Tibial artery (tissue), 4 donors: ENCODE measurements at regions not wholly inside any gene's neighbourhood (a gene's known extent, or its start where the extent isn't known, plus 50 kb on each side); places are given as distances from the start of the nearest gene placed in this dataset.

ENCODE experiments used
- DNase-seq, 2 donors: peaks; one replicate each; pipeline ENCODE4 v3.0.0-alpha.2; 2019
- H3K27ac ChIP-seq, 2 donors: fragments of 200-600 bp; sonication (generic) in 1 of 2; 1 replicate in 1 of 2; 2 replicates in 1 of 2; pipeline ENCODE4 v1.5.1; 2018 to 2019; ENCODE audit warnings: mild to moderate bottlenecking in 1 of 2
- H3K27me3 ChIP-seq, 2 donors: fragments of 200-600 bp; sonication (generic) in 1 of 2; one replicate each; pipeline versions ENCODE4 v1.5.1 to v1.6.0; 2016 to 2019
- H3K36me3 ChIP-seq, 3 donors: fragments of 200-600 bp; sonication (generic) in 2 of 3; one replicate each; pipeline ENCODE4 v1.5.1; 2016 to 2019; ENCODE audit warnings: mild to moderate bottlenecking in 2 of 3
- H3K4me1 ChIP-seq, 4 donors: fragments of 200-600 bp; sonication (generic) in 2 of 4; 1 replicate in 3 of 4; 2 replicates in 1 of 4; pipeline ENCODE4 v1.5.1; 2016 to 2019
- H3K4me3 ChIP-seq, 2 donors: fragments of 200-600 bp; sonication (generic) in 1 of 2; 1 replicate in 1 of 2; 2 replicates in 1 of 2; pipeline ENCODE4 v1.5.1; 2018 to 2019; ENCODE audit warnings: mild to moderate bottlenecking in 2 of 2
- H3K9me3 ChIP-seq, 3 donors: fragments of 200-600 bp; sonication (generic) in 1 of 3; one replicate each; pipeline ENCODE4 v1.5.1; 2016 to 2019
- intact Hi-C: fragments of 100-400 bp; cut with DNase I; formaldehyde crosslinking; loops from one replicate; pipeline ENCODE4 v1.15.0; 2023; ENCODE audit warnings: low total_unique reads
- TF ChIP-seq, protein P1 (sequence below), 2 experiments: fragments of 200-600 bp in 1 of 2; fragments of 450-650 bp in 1 of 2; IDR thresholded peaks; one replicate each; pipeline ENCODE4 v1.5.1; 2017 to 2019; ENCODE audit warnings: antibody characterized with exemption in 2 of 2, mild to moderate bottlenecking in 1 of 2, moderate library complexity in 1 of 2

DNA sequence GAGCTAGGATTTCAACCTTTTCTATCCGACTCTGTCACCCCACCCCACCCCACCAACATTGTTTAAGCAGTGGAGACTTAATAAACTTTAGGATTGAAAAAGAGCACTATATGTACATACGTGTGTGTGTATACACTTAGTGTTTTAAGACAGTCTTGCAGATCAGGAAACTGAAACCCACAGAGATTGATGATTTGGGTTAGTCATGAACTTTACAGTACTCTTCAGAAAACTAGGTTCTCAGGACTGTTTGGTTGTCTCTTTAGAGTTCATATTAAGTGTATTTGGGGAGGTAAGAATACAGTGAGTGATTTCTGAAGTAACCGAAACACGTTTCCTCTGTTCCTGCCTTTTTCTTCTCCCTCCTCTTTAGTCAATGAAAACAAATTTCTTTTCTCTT is 1043.1 kb downstream of the TLE1 start:
- intact Hi-C loops: no loop called here
- Histone ChIP-seq H3K4me1 (peaks cover 0 to 19% (median 6%) of the 10 kb centered on the region in 4 donors), H3K4me3 (no peak overlapping the region), H3K27me3 (no peaks in the 10 kb centered on the region), H3K36me3 (no peaks in the 10 kb centered on the region), H3K27ac (no peak overlapping the region), H3K9me3 (no peaks in the 10 kb centered on the region)
- TF ChIP-seq, protein P1, sequence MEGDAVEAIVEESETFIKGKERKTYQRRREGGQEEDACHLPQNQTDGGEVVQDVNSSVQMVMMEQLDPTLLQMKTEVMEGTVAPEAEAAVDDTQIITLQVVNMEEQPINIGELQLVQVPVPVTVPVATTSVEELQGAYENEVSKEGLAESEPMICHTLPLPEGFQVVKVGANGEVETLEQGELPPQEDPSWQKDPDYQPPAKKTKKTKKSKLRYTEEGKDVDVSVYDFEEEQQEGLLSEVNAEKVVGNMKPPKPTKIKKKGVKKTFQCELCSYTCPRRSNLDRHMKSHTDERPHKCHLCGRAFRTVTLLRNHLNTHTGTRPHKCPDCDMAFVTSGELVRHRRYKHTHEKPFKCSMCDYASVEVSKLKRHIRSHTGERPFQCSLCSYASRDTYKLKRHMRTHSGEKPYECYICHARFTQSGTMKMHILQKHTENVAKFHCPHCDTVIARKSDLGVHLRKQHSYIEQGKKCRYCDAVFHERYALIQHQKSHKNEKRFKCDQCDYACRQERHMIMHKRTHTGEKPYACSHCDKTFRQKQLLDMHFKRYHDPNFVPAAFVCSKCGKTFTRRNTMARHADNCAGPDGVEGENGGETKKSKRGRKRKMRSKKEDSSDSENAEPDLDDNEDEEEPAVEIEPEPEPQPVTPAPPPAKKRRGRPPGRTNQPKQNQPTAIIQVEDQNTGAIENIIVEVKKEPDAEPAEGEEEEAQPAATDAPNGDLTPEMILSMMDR (IDR thresholded peaks at IDR 0.05): no peak
- DNase-seq: no peak

DNA sequence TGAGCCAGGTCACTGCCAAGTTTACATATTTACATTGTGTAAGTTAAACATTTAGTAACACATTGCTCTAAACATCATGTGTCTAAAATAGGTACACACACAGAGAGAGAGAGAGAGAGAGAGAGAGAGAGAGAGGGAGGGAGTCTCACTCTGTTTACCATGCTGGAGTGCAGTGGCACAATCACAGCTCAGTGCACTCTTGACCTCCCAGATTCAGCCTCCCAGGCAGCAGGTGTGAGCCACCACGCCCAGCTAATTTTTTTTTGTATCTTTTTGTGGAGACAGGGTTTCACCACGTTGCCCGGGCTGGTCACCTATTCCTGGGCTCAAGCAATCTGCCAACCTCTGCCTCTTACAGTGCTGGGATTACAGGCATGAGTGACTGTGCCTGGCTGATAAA is 1045.3 kb downstream of the TLE1 start:
- H3K4me1 ChIP-seq: peaks cover 0 to 9% (median 4%) of the 10 kb centered on the region in 4 donors
- intact Hi-C loops: no loop called here
- H3K27me3 ChIP-seq: no peaks in the 10 kb centered on the region
- no peak overlapping the region for H3K4me3 ChIP-seq
- TF ChIP-seq, protein P1 (IDR thresholded peaks at IDR 0.05): no peak
- H3K36me3 ChIP-seq: no peaks in the 10 kb centered on the region
- no peak for DNase-seq
- no peaks in the 10 kb centered on the region for H3K9me3 ChIP-seq
- no peak overlapping the region for H3K27ac ChIP-seq

DNA sequence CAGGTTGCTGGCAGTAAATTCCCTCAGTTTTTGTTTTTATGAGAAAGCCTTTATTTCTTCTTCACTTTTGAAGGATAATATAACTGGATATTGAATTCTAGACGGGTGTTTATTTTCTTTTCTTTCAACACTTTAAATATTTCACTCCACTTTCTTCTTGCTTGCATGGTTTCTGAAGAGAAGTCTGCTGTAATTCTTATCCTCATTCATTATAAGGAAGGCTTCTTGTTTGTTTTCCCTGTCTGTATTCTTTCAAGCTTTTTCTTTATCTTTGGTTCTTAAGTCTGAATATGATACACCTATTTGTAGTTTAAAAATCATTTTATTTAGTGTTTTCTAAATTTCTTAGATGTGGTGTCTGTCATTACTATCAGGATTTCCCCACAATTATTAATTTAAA is 1054.3 kb downstream of the TLE1 start:
- peaks cover 0 to 8% (median 0%) of the 10 kb centered on the region in 3 donors for H3K9me3 ChIP-seq
- no peaks in the 10 kb centered on the region for H3K27me3 ChIP-seq
- TF ChIP-seq, protein P1 (IDR thresholded peaks at IDR 0.05): no peak
- intact Hi-C loops: no loop called here
- H3K36me3 ChIP-seq: no peaks in the 10 kb centered on the region
- H3K4me3 ChIP-seq: no peak overlapping the region
- H3K27ac ChIP-seq: no peak overlapping the region
- H3K4me1 ChIP-seq: no peaks in the 10 kb centered on the region
- DNase-seq: no peak

DNA sequence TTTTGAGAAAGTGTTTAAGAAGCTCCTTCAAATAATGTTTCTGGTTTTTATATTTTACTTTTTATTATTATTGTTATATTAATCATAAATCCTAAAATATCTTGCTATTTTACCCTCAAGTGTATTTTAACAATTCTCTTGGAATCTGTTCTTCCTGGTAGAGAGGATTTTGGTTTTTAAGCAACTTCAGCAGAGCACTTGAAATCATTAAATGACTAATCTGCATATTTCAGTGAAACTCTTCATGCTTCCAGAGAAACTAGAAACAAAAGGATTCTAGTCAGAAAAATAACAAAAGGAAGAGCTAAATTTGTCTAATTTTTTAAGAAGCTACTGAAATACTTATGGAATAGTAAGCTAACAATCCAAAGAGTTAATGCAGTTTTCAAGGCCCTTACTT is 1057.3 kb downstream of the TLE1 start:
- Histone ChIP-seq H3K9me3 (peaks cover 0 to 8% (median 0%) of the 10 kb centered on the region in 3 donors), H3K27ac (no peak overlapping the region), H3K4me3 (no peak overlapping the region), H3K36me3 (no peaks in the 10 kb centered on the region), H3K27me3 (no peaks in the 10 kb centered on the region), H3K4me1 (no peaks in the 10 kb centered on the region)
- no peak for DNase-seq
- intact Hi-C loops: no loop called here
- TF ChIP-seq, protein P1 (IDR thresholded peaks at IDR 0.05): no peak

DNA sequence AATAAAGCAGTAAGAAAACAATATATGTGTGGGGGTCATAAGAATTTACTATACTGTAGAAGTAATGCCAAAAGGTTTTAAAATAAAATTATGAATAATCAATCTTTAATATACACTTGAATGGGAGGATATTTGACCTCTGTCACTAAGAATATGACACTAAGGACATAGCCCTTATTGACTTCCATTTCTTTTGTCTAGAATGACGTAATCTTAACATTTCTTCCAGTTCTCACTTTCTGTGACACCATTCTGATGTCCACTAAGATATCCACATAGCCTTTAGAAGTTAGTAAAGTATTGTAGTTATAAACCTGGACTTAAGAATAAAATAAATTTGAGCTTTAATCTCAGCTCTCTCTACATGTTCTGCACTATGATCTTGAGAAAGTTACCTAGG is 1050.7 kb downstream of the TLE4 start:
- Histone ChIP-seq H3K4me3 (no peak overlapping the region), H3K27me3 (no peaks in the 10 kb centered on the region), H3K27ac (no peak overlapping the region), H3K4me1 (no peaks in the 10 kb centered on the region), H3K9me3 (no peaks in the 10 kb centered on the region), H3K36me3 (no peaks in the 10 kb centered on the region)
- DNase-seq: no peak
- intact Hi-C loops: no loop called here
- TF ChIP-seq, protein P1 (IDR thresholded peaks at IDR 0.05): no peak

DNA sequence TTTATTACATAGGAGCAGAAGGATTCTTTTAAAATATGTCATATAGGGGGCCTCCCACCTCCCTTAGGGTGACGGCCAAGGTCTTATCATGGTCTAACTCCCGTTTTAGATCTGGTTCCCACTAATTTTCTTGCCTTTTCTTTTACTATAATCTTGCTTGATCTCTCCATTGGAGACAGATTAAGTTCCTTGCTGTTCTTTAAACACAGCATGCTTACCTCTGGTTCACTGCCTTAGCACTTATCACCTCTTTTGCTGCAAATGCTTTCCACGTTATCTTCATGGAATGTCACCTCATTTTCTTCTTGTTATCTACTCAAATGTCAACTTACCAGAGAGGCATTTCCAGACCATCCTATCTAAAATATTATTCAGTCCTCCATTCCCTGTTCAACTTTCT is 1047.6 kb downstream of the TLE4 start:
- intact Hi-C loops: no loop called here
- H3K36me3 ChIP-seq: no peaks in the 10 kb centered on the region
- no peak overlapping the region for H3K4me3 ChIP-seq
- H3K4me1 ChIP-seq: no peaks in the 10 kb centered on the region
- no peaks in the 10 kb centered on the region for H3K27me3 ChIP-seq
- no peak overlapping the region for H3K27ac ChIP-seq
- DNase-seq: no peak
- no peaks in the 10 kb centered on the region for H3K9me3 ChIP-seq
- TF ChIP-seq, protein P1 (IDR thresholded peaks at IDR 0.05): no peak
